Ovary (tissue), 7 donors: ENCODE measurements at regions not wholly inside any gene's neighbourhood (a gene's known extent, or its start where the extent isn't known, plus 50 kb on each side); places are given as distances from the start of the nearest gene placed in this dataset.
A peak's percentile ranks its signal among the peaks of the same experiment; 100 is the strongest.

Experiments used
- DNase-seq, 5 donors: peaks; one replicate each; pipeline ENCODE4 v3.0.0-alpha.2; 2019 to 2020
- H3K27ac ChIP-seq, 2 donors: fragments of 200-600 bp; one replicate each; pipeline versions ENCODE4 v1.5.1 to v1.8.0; 2019 to 2022
- H3K27me3 ChIP-seq: fragments of 200-600 bp; one replicate; pipeline ENCODE4 v1.8.0; 2022
- H3K36me3 ChIP-seq: fragments of 200-600 bp; sonication (generic); one replicate; pipeline ENCODE4 v1.5.1; 2019
- H3K4me1 ChIP-seq: one replicate; pipeline ENCODE4 v1.8.1; 2013; ENCODE audit warnings: mild to moderate bottlenecking, moderate library complexity; ENCODE audit not compliant: insufficient read depth
- H3K4me3 ChIP-seq: fragments of 200-600 bp; sonication (generic); one replicate; pipeline ENCODE4 v1.5.1; 2017
- H3K9me3 ChIP-seq, 2 donors: fragments of 200-600 bp in 1 of 2; sonication (generic) in 1 of 2; one replicate each; pipeline versions ENCODE4 v1.5.1 to v1.8.1; 2013 to 2019; ENCODE audit warnings: mild to moderate bottlenecking in 1 of 2, moderate library complexity in 1 of 2
- EP300 ChIP-seq: sonication (generic); formaldehyde crosslinking; IDR thresholded peaks from one replicate; pipeline ENCODE4 v1.6.1; 2017; ENCODE audit warnings: antibody characterized with exemption
- POLR2A ChIP-seq: fragments of 450-650 bp; IDR thresholded peaks from one replicate; pipeline ENCODE4 v1.6.1; 2017; ENCODE audit warnings: antibody characterized with exemption, mild to moderate bottlenecking, moderate library complexity
- WGBS, 3 donors: extraction: QIAGEN DNeasy Blood & Tissue Kit in 1 of 3; methylation state at CpG; one replicate each; pipeline versions ENCODE4 v1.1.5 to v1.1.7; 2013 to 2017; 5-methylcytosine and 5-hydroxymethylcytosine counted together
- intact Hi-C, 4 donors: fragments of 100-400 bp; cut with DNase I; formaldehyde crosslinking; loops; one replicate each; pipeline versions ENCODE4 v1.11.0 to v1.15.1; 2022 to 2023
- TF ChIP-seq, protein P1 (sequence below), 3 donors: fragments of 450-650 bp in 2 of 3; fragments of 200-600 bp in 1 of 3; IDR thresholded peaks; one replicate each; pipeline versions ENCODE4 v1.5.1 to v1.8.0; 2016 to 2022; ENCODE audit warnings: antibody characterized with exemption in 3 of 3, mild to moderate bottlenecking in 1 of 3
- donor health status: DM: no; HTN: no; CAD: no; lungs with moderate emphysema.
- donor health status: DM: no; HTN: no; CAD: no.
- donor health status: Bipolar disorder and iron deficiency.
- donor health status: DM: no; HTN: no; CAD: no.
- donor health status: DM: yes; HTN: yes; CAD: no.

DNA sequence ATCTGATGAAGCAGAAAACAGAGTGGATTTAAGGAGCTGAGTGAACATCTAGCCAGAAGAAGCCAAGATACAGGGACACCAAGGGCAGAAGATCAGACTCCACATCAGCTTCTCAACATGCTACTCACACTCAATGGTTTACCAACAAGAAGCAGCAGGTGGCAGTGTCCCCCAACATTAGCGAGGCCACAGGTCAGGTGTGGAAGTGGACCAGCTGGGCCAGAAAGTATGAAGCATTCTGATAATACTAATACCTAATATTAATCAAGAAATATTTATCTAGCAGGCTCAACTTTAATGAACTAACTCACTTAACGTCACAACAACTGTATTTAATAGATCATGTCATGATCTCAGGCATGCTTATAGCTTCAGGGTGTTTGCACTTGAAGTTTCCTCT is 73.4 kb upstream of the TTC29 start:
- TF ChIP-seq, protein P1, sequence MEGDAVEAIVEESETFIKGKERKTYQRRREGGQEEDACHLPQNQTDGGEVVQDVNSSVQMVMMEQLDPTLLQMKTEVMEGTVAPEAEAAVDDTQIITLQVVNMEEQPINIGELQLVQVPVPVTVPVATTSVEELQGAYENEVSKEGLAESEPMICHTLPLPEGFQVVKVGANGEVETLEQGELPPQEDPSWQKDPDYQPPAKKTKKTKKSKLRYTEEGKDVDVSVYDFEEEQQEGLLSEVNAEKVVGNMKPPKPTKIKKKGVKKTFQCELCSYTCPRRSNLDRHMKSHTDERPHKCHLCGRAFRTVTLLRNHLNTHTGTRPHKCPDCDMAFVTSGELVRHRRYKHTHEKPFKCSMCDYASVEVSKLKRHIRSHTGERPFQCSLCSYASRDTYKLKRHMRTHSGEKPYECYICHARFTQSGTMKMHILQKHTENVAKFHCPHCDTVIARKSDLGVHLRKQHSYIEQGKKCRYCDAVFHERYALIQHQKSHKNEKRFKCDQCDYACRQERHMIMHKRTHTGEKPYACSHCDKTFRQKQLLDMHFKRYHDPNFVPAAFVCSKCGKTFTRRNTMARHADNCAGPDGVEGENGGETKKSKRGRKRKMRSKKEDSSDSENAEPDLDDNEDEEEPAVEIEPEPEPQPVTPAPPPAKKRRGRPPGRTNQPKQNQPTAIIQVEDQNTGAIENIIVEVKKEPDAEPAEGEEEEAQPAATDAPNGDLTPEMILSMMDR (IDR thresholded peaks at IDR 0.05): no peak
- no peak for TF ChIP-seq POLR2A
- TF ChIP-seq EP300: no peak
- WGBS, 3 donors: 60 to 69% (median 62%) methylated on average over 2 of the region's 2 CpGs
- DNase-seq: peak in 3 of 5 donors; percentile 19 to 49 (median 40)
- no peak overlapping the region for H3K27ac ChIP-seq
- H3K4me3 ChIP-seq: no peak overlapping the region
- no peaks in the 10 kb centered on the region for H3K27me3 ChIP-seq
- H3K36me3 ChIP-seq: no peaks in the 10 kb centered on the region
- no peaks in the 10 kb centered on the region for H3K4me1 ChIP-seq
- no peaks in the 10 kb centered on the region for H3K9me3 ChIP-seq
- intact Hi-C loops: loop anchor here in 1 of 4 donors (10.0 kb wide), 1 partner anchor 76 kb away; no protein-coding TSS in a partner anchor

DNA sequence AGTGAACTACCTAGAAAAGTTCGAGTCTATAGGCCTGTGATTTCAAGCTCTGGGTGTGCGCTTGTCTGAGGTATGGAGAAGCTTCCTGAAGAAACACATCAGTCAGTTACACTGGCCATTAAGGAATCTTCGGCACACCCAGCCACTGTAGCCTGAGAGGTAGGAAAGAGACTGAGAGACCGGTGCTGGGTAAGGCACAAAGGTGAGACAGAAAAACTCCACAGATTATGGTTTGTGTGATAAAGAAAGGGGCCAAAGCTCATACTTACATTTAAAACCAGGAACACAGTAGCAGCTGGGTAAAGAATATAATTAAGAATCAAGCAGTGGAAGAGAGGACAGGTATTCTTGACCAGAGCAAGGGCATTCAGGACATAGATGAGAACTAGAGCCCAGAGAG is 74.8 kb upstream of the TTC29 start:
- Histone ChIP-seq H3K27ac (no peak overlapping the region), H3K4me3 (no peak overlapping the region), H3K36me3 (no peaks in the 10 kb centered on the region), H3K27me3 (no peaks in the 10 kb centered on the region), H3K9me3 (no peaks in the 10 kb centered on the region), H3K4me1 (no peaks in the 10 kb centered on the region)
- WGBS, 3 donors: 84 to 93% (median 91%) methylated on average over 4 of the region's 4 CpGs
- TF ChIP-seq POLR2A: no peak
- TF ChIP-seq, protein P1 (IDR thresholded peaks at IDR 0.05): no peak
- TF ChIP-seq EP300: no peak
- no peak for DNase-seq
- intact Hi-C loops: no loop called here

DNA sequence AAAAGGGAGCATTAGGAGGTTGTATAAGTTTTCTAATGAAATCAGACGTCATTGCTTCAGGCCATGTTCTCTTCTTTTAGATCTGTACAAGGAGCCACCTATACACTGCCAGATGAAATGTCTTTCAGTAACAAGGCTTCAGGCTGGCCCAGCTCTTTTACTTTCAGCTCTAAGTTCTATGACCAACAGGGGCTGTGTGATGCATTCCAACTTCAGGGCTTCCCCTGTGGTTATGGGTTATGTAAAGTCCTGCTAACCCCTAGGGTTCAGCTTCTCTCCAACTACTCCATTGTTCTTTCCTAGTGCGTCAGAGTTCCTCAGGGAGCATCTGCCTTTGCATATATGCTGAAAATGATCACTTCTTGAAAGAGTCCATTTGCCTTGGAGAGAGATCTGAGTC is 79.4 kb upstream of the TTC29 start:
- no peaks in the 10 kb centered on the region for H3K36me3 ChIP-seq
- H3K27ac ChIP-seq: no peak overlapping the region
- no peak for DNase-seq
- H3K4me1 ChIP-seq: no peaks in the 10 kb centered on the region
- intact Hi-C loops: no loop called here
- H3K4me3 ChIP-seq: no peak overlapping the region
- H3K27me3 ChIP-seq: no peaks in the 10 kb centered on the region
- H3K9me3 ChIP-seq: no peaks in the 10 kb centered on the region
- TF ChIP-seq, protein P1 (IDR thresholded peaks at IDR 0.05): no peak
- TF ChIP-seq POLR2A: no peak
- TF ChIP-seq EP300: no peak
- 87 to 89% (median 88%) methylated on average over 2 of the region's 2 CpGs for WGBS, 3 donors

DNA sequence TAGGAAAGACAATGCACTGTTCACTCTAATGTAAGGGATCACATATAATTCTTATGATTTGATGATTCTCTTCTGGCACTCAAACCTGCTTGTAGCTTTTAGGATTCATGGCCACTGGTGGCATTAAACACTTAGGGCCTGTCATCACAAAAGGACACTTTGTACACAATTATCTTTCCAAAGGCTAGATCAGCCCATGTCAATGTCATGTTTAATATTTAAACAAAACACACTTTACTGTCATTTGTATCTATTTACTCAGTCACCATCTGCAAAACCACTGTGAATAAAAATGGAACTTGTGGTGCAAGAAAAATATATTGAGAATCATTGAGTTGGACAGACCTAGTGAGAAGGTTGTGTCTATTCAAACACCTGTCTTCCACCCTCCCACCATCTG is 83.6 kb upstream of the TTC29 start:
- no peak for DNase-seq
- no peaks in the 10 kb centered on the region for H3K36me3 ChIP-seq
- no peak overlapping the region for H3K27ac ChIP-seq
- intact Hi-C loops: no loop called here
- H3K27me3 ChIP-seq: no peaks in the 10 kb centered on the region
- no peaks in the 10 kb centered on the region for H3K4me1 ChIP-seq
- H3K9me3 ChIP-seq: no peaks in the 10 kb centered on the region
- no peak overlapping the region for H3K4me3 ChIP-seq
- TF ChIP-seq, protein P1 (IDR thresholded peaks at IDR 0.05): no peak
- TF ChIP-seq EP300 (no peak), POLR2A (no peak)

DNA sequence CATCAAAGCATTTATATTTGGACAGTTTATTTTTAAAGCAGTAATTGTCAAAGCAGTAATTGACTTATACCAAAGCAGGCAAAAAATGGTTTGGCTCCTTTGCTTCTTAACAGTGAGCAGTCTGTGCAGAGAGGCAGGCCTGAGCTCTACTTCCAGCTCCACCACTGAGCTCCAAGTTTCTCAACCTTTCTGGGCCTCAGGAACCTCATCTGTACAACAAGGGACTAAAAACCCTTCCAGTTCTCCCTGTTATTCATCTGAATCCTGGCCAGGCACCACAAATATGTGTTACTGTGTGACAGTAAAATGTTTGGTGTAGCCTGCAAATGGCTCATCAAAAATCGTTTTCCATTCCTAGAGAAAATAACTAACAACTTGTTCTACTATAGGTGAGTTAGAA is 88.7 kb upstream of the TTC29 start:
- Histone ChIP-seq H3K9me3 (no peaks in the 10 kb centered on the region), H3K4me3 (no peak overlapping the region), H3K27ac (no peak overlapping the region), H3K4me1 (no peaks in the 10 kb centered on the region), H3K36me3 (no peaks in the 10 kb centered on the region), H3K27me3 (no peaks in the 10 kb centered on the region)
- intact Hi-C loops: no loop called here
- DNase-seq: no peak
- TF ChIP-seq, protein P1 (IDR thresholded peaks at IDR 0.05): no peak
- no peak for TF ChIP-seq POLR2A
- TF ChIP-seq EP300: no peak
- WGBS, 3 donors: 60 to 61% (median 60%) methylated on average over 1 of the region's 1 CpG
